ENCODE measurements at regions not wholly inside any gene's neighbourhood (a gene's known extent, or its start where the extent isn't known, plus 50 kb on each side); places are given as distances from the start of the nearest gene placed in this dataset.

DNA sequence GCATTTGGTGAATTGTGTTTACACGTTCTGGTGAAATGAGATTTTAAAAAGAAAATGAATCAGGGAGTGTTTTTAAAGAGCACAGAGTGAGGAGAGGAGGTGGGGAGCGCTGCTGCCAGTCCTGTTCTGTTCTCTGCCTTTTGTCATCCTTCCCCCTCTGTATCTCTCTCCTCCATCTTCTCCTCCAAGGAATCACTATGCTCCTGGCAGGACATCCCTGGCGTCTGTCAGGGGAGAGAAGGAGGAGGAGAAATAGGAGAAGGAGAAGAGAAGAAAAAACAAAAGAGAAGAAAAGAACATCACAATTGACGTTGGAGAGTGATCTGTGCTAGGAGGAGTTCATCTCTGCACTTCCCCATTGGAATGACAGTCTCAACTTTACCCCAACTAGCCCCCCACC, 627.6 kb upstream of the TBL1XR1 start:
- TF ChIP-seq, protein P1, sequence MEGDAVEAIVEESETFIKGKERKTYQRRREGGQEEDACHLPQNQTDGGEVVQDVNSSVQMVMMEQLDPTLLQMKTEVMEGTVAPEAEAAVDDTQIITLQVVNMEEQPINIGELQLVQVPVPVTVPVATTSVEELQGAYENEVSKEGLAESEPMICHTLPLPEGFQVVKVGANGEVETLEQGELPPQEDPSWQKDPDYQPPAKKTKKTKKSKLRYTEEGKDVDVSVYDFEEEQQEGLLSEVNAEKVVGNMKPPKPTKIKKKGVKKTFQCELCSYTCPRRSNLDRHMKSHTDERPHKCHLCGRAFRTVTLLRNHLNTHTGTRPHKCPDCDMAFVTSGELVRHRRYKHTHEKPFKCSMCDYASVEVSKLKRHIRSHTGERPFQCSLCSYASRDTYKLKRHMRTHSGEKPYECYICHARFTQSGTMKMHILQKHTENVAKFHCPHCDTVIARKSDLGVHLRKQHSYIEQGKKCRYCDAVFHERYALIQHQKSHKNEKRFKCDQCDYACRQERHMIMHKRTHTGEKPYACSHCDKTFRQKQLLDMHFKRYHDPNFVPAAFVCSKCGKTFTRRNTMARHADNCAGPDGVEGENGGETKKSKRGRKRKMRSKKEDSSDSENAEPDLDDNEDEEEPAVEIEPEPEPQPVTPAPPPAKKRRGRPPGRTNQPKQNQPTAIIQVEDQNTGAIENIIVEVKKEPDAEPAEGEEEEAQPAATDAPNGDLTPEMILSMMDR (IDR thresholded peaks at IDR 0.05) = no peak

DNA sequence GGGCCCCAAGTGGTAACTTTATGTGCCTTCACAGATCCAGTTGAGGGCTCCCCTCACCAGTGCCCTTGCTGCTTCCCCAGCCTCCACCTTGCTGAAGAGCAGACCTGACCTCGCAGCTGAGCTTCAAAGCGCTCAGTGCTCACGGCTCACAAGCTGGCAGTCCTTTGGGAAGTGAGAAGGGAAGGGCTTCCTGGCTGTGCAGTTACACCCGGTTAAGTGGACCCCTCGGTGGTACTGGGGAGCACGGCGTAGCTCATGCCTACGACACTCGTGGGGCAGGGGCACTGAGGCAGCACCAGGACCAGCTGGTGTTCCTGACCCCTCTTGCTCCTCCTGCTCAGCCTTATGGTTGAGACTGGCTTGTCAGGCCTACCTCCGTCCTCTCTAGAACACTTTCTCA, 629.0 kb upstream of the TBL1XR1 start:
- TF ChIP-seq, protein P1 (IDR thresholded peaks at IDR 0.05) = no peak

DNA sequence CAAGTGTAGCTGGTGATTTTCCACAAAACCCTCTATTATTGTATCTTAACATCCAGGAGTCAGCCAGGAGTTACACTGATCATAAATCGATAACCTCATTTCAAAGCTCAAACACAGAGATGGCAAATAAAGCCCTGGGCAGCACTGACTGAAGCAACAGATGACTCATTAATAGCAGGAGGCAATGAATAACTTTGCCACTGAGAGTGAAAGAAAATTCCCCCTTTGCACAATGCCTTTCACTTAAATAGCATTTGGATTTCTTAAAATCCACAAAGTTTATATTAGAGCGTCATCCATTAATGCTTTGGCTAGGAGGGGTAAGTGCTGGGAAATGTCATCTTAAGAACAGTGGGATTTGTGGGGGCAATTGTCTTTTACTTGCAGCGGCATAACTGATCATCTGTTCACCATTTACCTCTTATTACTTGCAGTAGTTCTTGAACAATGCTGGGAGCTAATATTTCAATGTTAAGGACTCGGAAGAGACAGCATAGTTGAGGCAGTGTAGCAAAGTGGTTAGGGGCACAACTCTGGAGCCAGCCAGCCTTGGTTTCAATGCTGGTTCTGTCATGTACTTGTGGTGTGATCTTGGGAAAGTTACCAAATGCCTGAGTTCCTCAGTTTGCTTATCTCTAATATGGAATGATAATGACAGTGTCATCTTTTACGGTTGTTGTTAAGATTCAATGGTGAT, 630.4 kb upstream of the TBL1XR1 start:
- TF ChIP-seq, protein P1 (IDR thresholded peaks at IDR 0.05) = no peak

DNA sequence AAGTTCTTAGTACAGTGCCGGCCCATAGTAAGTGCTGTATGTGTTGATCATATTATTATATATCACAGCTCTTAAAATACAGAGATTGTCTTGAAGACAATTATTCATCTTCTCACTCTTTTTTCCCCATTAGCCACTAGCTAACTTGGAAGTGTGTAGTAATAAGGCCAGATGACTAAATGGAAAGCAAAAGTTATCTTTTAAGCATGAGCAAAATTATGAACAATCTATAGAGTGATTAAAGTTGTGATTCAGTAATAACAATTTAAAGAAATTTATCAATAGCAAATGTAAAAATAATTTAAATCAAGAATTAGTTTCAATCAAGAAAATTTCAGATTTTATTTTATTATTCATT, 630.9 kb upstream of the TBL1XR1 start:
- TF ChIP-seq, protein P1 (IDR thresholded peaks at IDR 0.05) = no peak

DNA sequence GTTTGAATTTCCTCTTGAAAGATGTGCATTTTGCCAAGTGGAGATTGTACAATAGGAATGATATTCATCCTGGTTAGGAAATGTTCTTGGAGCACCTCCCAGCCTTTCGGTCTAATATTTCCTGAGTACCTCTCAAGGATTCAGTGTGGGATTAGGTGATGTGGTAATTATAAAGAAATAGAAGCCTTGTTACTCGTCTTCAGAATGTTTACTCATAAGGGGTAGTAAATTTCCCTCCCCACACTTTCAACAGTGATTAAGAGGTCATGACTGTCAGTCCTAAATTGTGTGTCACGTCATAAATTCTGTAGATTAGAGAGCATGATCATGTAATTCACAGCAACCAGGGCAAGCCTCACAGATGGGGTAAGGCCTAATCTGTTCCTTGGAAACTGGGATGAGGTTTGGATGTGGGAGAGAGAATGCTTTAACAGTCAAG, 633.1 kb upstream of the TBL1XR1 start:
- TF ChIP-seq, protein P1 (IDR thresholded peaks at IDR 0.05) = no peak

DNA sequence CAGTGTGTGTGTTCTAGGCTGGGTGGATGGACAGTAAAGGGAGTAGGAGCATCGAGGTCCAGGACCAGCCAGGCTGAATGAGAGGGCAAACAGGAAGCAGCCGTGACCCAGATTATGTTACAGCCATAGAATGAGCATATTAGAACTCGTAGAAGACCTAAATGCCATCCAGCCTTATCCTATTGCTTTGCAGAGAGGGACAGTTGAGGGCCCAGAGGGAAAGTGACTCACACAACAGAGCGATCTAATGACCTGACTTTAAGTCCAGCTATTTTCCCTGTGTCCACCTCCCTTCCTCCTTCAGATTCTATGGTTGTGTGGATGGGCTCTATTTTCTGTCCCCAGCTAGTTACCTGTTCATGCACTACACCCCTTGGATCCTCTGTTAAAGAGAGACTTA, 634.1 kb upstream of the TBL1XR1 start:
- TF ChIP-seq, protein P1 (IDR thresholded peaks at IDR 0.05) = no peak

DNA sequence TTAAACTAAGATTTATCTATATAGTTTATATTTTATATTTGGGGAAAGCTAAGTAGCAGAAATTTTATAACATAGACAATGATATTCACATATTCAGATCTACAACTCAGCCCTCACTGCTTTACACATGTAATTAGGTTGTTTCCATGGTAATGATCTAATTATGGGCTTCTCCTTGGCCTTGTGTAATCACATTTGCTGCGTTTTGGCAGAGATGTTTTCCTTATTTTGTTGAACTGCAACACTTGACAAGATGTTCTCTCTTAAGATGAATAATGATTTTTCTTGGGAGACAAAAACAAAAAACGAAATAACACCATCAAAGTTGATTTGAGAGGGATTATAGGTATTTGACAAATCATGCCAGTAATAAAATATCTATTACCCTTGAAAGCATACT, 635.6 kb upstream of the TBL1XR1 start:
- TF ChIP-seq, protein P1 (IDR thresholded peaks at IDR 0.05) = no peak

DNA sequence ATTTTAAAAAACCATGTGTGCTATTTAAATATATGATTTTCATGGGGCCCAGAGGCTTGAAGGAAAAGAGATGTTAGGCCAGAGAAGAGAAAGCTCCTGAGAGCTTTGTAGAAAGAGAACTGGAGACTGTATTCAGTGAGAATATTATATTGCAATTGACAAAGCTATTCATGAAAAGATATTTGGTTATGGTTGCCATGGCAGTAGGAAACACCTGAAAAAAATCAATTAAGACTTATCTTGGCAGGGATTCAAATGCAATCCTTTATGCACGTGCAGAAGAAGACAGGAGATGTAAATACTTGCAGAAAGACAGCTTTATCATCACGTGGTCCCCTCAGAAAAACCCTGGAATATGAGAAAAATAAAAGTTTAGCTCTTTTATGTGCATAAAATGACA, 636.0 kb upstream of the TBL1XR1 start:
- TF ChIP-seq, protein P1 (IDR thresholded peaks at IDR 0.05) = no peak

Measured in LNCAP (cell line).